Esophagus squamous epithelium (tissue), 4 donors: ENCODE measurements at regions not wholly inside any gene's neighbourhood (a gene's known extent, or its start where the extent isn't known, plus 50 kb on each side); places are given as distances from the start of the nearest gene placed in this dataset.

ENCODE experiments used
- POLR2A ChIP-seq, 4 donors: fragments of 450-650 bp; IDR thresholded peaks; one replicate each; pipeline ENCODE4 v1.6.1; 2017; ENCODE audit warnings: antibody characterized with exemption in 4 of 4, mild to moderate bottlenecking in 4 of 4, moderate library complexity in 3 of 4
- TF ChIP-seq, protein P1 (sequence below), 6 experiments: fragments of 450-650 bp in 4 of 6; fragments of 200-600 bp in 2 of 6; sonication (generic) in 2 of 6; IDR thresholded peaks; one replicate each; pipeline ENCODE4 v1.5.1; 2016 to 2019; ENCODE audit warnings: antibody characterized with exemption in 6 of 6, mild to moderate bottlenecking in 4 of 6, moderate library complexity in 4 of 6

DNA sequence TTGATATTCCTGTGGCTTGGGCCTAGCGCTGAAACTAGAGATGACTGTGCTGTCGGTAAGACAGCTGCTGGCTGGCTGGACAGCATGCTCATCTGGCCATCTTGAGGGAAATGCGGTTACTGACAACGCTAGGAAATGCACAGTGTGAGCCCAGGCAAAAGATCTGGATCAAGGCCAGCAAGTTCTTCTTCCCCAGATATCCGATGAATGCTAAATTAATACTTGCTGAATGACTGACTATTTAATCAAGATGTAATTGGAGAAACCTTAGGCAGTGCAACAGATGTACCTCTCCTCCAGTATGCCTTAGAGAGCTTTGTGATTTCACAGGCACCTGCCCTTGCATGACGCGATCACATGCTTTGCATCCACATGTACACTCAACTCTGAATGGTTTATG is 659.1 kb downstream of the EFNA5 start:
- TF ChIP-seq, protein P1, sequence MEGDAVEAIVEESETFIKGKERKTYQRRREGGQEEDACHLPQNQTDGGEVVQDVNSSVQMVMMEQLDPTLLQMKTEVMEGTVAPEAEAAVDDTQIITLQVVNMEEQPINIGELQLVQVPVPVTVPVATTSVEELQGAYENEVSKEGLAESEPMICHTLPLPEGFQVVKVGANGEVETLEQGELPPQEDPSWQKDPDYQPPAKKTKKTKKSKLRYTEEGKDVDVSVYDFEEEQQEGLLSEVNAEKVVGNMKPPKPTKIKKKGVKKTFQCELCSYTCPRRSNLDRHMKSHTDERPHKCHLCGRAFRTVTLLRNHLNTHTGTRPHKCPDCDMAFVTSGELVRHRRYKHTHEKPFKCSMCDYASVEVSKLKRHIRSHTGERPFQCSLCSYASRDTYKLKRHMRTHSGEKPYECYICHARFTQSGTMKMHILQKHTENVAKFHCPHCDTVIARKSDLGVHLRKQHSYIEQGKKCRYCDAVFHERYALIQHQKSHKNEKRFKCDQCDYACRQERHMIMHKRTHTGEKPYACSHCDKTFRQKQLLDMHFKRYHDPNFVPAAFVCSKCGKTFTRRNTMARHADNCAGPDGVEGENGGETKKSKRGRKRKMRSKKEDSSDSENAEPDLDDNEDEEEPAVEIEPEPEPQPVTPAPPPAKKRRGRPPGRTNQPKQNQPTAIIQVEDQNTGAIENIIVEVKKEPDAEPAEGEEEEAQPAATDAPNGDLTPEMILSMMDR (IDR thresholded peaks at IDR 0.05) = no peak
- TF ChIP-seq POLR2A (IDR thresholded peaks at IDR 0.05) = no peak
